ENCODE measurements at regions not wholly inside any gene's neighbourhood (a gene's known extent, or its start where the extent isn't known, plus 50 kb on each side); places are given as distances from the start of the nearest gene placed in this dataset.

GRCh38 chr21:31530364-31530763 is 129.1 kb upstream of the SOD1 start:
- no peak for TF ChIP-seq CTCF (IDR thresholded peaks at IDR 0.05; ENCODE audit: control extremely low read depth, extremely low read depth)
- Histone ChIP-seq H3K4me3 (no peak overlapping the region), H3K27ac (ENCODE audit: low read depth in 1 of 2, low read length in 1 of 2) (no peak overlapping the region), H3K36me3 (ENCODE audit: control insufficient read depth in 4 of 4, insufficient read depth in 4 of 4, low read length in 4 of 4) (no peaks in the 10 kb centered on the region), H3K4me1 (ENCODE audit: control insufficient read depth in 5 of 5, insufficient read depth in 5 of 5, low read length in 5 of 5) (peaks cover 0 to 25% (median 3%) of the 10 kb centered on the region in 5 donors), H3K9me3 (ENCODE audit: control insufficient read depth in 4 of 4, insufficient read depth in 3 of 4, low read length in 3 of 4) (no peaks in the 10 kb centered on the region), H3K27me3 (ENCODE audit: control insufficient read depth in 3 of 3, insufficient read depth in 3 of 3, low read length in 2 of 3) (no peaks in the 10 kb centered on the region), H3K9ac (ENCODE audit: insufficient read depth in 1 of 2, low read length in 2 of 2) (no peak overlapping the region)
- DNase-seq (no peak), ATAC-seq (ENCODE audit: insufficient read depth, low FRiP score) (no peak)
- WGBS, 2 donors, result 89 to 90% methylated on average over 9 of the region's 9 CpGs

GRCh38 chr21:31529406-31529805 is 130.1 kb upstream of the SOD1 start:
- no peak for TF ChIP-seq CTCF (IDR thresholded peaks at IDR 0.05; ENCODE audit: control extremely low read depth, extremely low read depth)
- H3K36me3 ChIP-seq (ENCODE audit: control insufficient read depth in 4 of 4, insufficient read depth in 4 of 4, low read length in 4 of 4), result no peaks in the 10 kb centered on the region
- DNase-seq (no peak), ATAC-seq (ENCODE audit: insufficient read depth, low FRiP score) (no peak)
- H3K27me3 ChIP-seq (ENCODE audit: control insufficient read depth in 3 of 3, insufficient read depth in 3 of 3, low read length in 2 of 3), result no peaks in the 10 kb centered on the region
- no peak overlapping the region for H3K9ac ChIP-seq (ENCODE audit: insufficient read depth in 1 of 2, low read length in 2 of 2)
- H3K4me3 ChIP-seq, result no peak overlapping the region
- peaks cover 0 to 25% (median 3%) of the 10 kb centered on the region in 5 donors for H3K4me1 ChIP-seq (ENCODE audit: control insufficient read depth in 5 of 5, insufficient read depth in 5 of 5, low read length in 5 of 5)
- H3K9me3 ChIP-seq (ENCODE audit: control insufficient read depth in 4 of 4, insufficient read depth in 3 of 4, low read length in 3 of 4), result no peaks in the 10 kb centered on the region
- 22 to 37% methylated on average over 1 of the region's 1 CpG for whole genome bisulfite sequencing, 2 donors
- no peak overlapping the region for H3K27ac ChIP-seq (ENCODE audit: low read depth in 1 of 2, low read length in 1 of 2)

- no peaks in the 10 kb centered on the region for H3K9me3 ChIP-seq (ENCODE audit: control insufficient read depth in 4 of 4, insufficient read depth in 3 of 4, low read length in 3 of 4)
- WGBS, 2 donors, result 89 to 91% methylated on average over 4 of the region's 4 CpGs
- no peaks in the 10 kb centered on the region for H3K27me3 ChIP-seq (ENCODE audit: control insufficient read depth in 3 of 3, insufficient read depth in 3 of 3, low read length in 2 of 3)
- ATAC-seq (ENCODE audit: insufficient read depth, low FRiP score) (no peak), DNase-seq (no peak)
- H3K4me3 ChIP-seq, result no peak overlapping the region
- peaks cover 0 to 20% (median 3%) of the 10 kb centered on the region in 5 donors for H3K4me1 ChIP-seq (ENCODE audit: control insufficient read depth in 5 of 5, insufficient read depth in 5 of 5, low read length in 5 of 5)
- H3K9ac ChIP-seq (ENCODE audit: insufficient read depth in 1 of 2, low read length in 2 of 2), result no peak overlapping the region
- no peak overlapping the region for H3K27ac ChIP-seq (ENCODE audit: low read depth in 1 of 2, low read length in 1 of 2)
- TF ChIP-seq CTCF (IDR thresholded peaks at IDR 0.05; ENCODE audit: control extremely low read depth, extremely low read depth), result no peak
- no peaks in the 10 kb centered on the region for H3K36me3 ChIP-seq (ENCODE audit: control insufficient read depth in 4 of 4, insufficient read depth in 4 of 4, low read length in 4 of 4)
Measured at GRCh38 chr21:31526040-31526439, 133.5 kb upstream of the SOD1 start.

- no peaks in the 10 kb centered on the region for H3K9me3 ChIP-seq (ENCODE audit: control insufficient read depth in 4 of 4, insufficient read depth in 3 of 4, low read length in 3 of 4)
- ATAC-seq (ENCODE audit: insufficient read depth, low FRiP score) (no peak), DNase-seq (no peak)
- H3K27me3 ChIP-seq (ENCODE audit: control insufficient read depth in 3 of 3, insufficient read depth in 3 of 3, low read length in 2 of 3), result no peaks in the 10 kb centered on the region
- no peaks in the 10 kb centered on the region for H3K36me3 ChIP-seq (ENCODE audit: control insufficient read depth in 4 of 4, insufficient read depth in 4 of 4, low read length in 4 of 4)
- H3K4me1 ChIP-seq (ENCODE audit: control insufficient read depth in 5 of 5, insufficient read depth in 5 of 5, low read length in 5 of 5), result peaks cover 0 to 13% (median 3%) of the 10 kb centered on the region in 5 donors
- 86 to 94% methylated on average over 4 of the region's 4 CpGs for WGBS, 2 donors
- H3K4me3 ChIP-seq, result no peak overlapping the region
- H3K9ac ChIP-seq (ENCODE audit: insufficient read depth in 1 of 2, low read length in 2 of 2), result no peak overlapping the region
- no peak overlapping the region for H3K27ac ChIP-seq (ENCODE audit: low read depth in 1 of 2, low read length in 1 of 2)
- TF ChIP-seq CTCF (IDR thresholded peaks at IDR 0.05; ENCODE audit: control extremely low read depth, extremely low read depth), result no peak
Measured at GRCh38 chr21:31524140-31524539, 135.4 kb upstream of the SOD1 start.

Measured in lung (tissue), 11 donors.